ENCODE measurements at regions not wholly inside any gene's neighbourhood (a gene's known extent, or its start where the extent isn't known, plus 50 kb on each side); places are given as distances from the start of the nearest gene placed in this dataset.

DNA sequence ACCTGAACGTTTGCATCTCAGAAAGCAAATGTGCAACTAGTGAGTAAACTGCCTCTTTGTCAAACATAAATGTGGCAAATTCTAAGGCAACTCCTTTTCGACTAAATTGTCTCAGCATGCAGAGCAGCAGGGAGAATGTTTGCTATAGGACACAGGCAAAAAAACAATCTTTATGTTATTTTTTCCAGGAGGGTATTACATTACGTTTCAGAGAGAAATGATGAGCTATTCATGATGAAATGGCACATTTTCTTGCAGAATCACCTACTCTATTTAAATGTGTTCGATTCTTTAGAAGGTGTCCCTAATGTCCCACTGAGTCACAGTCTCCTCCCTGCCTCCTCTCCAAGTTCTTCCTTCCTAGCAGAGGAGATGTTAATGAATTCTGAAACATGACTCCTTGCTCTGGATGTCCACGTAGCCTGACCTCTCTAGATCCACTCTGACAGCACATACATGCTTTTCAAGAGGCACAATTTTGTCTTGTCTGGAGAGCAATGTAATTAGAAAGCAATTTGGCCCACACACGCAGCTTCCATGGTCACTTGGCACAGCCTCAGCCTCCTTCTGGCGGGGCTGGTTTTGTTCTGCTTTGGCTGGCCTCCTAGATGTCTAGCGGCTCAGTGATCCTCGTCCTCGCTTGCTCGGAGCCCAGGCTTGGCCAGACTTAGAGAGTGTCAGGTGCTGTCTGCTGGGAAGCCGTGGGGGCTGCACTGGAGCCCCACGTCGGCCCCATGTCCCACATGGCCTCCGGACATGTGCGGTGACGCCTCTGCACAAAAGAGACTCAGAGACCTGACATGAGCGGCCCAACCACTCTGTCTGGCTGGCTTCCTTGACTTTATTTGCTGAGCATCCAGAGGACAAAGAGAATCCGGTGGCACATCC, 125.7 kb upstream of the ZNF438 start:
- no peak for DNase-seq (ENCODE audit: low read depth, low spot score)
- in situ Hi-C loops (cut with HindIII; ENCODE audit: low pct_unique_long_range_greater_than_20kb, low sequenced_read_pairs), result no loop called here

DNA sequence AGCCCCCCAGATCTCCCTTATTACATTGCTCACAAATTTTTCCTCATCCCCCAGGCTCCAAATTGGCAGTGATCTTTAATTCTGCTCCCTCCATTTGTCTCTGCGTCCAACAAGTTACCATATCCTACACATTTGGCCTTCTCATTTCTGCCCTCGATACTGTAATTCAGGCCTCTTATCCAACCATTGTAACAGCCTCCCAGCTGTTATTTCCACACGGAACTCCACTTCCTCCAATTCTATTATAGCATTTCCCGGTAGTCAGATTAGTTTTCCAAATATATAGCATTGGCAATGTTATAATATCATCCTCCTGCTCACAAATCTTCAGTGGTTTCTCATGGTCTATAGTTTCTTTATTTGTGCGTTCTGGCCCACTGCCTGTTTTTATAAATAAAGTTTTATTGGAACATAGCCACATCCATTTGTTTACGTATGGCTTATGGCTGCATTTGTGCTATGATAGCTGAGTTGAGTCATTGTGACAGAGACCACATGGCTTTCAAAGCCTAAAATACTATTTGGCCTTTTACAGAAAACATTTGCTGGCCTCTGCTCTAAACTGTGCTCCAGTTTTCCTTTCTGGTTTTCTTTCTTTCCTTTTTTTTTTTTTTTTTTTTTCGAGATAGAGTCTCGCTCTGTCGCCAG, 126.5 kb upstream of the ZNF438 start:
- DNase-seq (ENCODE audit: low read depth, low spot score), result no peak

DNA sequence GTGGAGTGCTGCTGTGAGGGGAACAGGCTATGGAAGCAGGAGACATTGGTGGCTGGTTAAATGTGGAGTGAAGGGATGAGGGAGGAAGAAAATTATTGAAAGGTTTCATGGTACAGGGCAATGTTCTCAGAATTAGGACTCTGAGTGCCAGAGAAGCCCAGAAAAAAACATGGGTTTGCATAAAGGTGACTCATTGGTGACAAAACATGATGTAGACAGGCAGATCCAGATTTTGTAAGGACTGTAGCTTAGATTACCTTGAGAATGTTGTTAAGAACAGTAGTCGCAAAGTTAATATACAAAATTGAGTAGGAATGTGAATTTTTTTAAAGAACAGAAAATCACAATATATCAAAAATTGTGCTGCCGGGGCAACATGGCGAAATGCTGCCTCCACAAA, 134.9 kb upstream of the ZNF438 start:
- in situ Hi-C loops (cut with HindIII; ENCODE audit: low pct_unique_long_range_greater_than_20kb, low sequenced_read_pairs), result no loop called here
- no peak for DNase-seq (ENCODE audit: low read depth, low spot score)

More for the DNA sequence above, 126.5 kb upstream of the ZNF438 start:
- in situ Hi-C loops (cut with HindIII; ENCODE audit: low pct_unique_long_range_greater_than_20kb, low sequenced_read_pairs), result no loop called here

DNA sequence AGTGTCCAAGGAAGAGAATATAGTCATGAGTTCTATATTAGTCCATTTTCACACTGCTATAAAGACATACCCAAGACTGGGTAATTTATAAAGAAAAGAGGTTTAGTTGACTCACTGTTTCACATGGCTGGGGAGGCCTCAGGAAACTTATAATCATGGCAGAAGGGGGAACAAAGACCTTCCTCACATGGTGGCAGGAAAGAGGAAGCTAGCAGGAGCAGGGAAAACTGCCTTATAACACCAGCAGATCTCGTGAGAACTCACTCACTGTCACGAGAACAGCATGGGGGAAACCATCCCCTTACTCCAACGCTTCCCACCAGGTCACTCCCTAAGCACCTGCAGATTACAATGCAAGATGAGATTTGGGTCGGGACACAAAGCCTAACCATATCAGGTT, 139.0 kb upstream of the ZNF438 start:
- in situ Hi-C loops (cut with HindIII; ENCODE audit: low pct_unique_long_range_greater_than_20kb, low sequenced_read_pairs), result no loop called here

DNA sequence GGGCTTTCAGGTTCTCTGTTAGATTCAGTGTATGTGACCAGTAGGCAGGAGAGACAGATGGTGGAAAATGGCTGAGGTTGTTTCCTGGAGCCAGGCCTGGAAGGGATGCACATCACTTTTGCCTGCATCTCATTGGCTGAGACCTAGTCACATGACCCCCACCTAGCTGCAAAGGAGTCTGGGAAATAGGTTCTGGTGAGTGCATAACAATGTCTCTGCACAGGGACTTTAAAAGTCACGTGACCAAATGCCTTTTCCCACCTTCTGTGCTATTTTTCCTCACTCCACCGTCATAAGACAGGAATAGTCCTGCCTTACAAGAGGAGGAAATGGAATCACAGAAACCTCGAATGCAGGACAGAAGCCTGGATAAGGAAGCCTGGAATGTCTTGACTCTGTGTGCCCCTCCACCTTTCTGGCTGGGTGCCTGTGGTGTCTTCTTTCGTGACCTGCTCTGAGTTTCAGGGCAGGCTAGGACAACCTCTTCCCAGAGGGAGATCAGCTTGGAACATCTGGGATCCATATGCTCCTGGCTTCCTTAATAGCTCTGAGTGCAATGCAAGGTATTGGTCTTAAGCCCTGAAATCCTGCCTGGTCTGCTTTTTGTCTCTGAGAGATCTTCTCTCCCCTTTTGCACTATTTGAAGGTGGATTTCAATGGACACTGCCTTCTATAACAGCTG, 139.9 kb upstream of the ZNF438 start:
- DNase-seq (ENCODE audit: low read depth, low spot score), result no peak
- in situ Hi-C loops (cut with HindIII; ENCODE audit: low pct_unique_long_range_greater_than_20kb, low sequenced_read_pairs), result no loop called here

More for the DNA sequence above, 139.0 kb upstream of the ZNF438 start:
- DNase-seq (ENCODE audit: low read depth, low spot score), result peak; percentile 2

DNA sequence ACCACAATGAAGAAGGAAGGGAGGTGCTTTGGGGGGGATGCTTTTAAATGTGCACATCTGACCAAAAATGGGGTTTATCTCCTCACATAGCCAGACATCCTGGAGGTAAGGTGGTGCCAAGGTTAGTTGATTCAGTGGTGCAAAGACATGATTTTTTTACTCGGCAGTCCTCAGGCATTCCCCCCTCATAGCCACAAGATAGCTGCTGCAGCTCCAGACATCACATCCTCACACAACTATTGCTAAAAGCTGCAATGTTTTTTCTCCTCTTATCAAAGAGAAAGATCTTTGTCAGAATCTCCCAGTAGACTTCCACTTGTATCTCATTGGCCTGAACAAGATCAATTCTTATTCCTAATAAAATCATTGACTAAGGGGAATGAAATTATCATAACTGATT, 141.3 kb upstream of the ZNF438 start:
- DNase-seq (ENCODE audit: low read depth, low spot score), result no peak
- in situ Hi-C loops (cut with HindIII; ENCODE audit: low pct_unique_long_range_greater_than_20kb, low sequenced_read_pairs), result no loop called here

DNA sequence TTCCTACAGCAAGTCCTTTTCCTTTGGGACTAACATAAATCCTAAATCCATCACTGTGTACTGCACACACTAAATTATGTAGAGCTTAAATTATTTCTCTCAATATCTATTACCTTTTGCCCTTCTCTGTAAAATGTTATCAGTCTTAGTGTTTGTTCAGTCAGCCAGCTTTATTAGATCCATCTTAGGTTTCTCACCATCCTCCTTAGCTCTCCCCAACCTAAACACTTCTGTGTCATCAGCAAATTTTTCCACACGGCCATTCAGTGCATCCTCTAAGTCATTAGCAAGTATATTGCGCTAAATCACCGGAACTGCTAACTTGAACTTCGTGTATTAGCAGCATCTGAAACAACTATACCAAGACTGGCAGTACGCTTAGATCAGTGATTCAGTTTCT, 142.1 kb upstream of the ZNF438 start:
- no peak for DNase-seq (ENCODE audit: low read depth, low spot score)

DNA sequence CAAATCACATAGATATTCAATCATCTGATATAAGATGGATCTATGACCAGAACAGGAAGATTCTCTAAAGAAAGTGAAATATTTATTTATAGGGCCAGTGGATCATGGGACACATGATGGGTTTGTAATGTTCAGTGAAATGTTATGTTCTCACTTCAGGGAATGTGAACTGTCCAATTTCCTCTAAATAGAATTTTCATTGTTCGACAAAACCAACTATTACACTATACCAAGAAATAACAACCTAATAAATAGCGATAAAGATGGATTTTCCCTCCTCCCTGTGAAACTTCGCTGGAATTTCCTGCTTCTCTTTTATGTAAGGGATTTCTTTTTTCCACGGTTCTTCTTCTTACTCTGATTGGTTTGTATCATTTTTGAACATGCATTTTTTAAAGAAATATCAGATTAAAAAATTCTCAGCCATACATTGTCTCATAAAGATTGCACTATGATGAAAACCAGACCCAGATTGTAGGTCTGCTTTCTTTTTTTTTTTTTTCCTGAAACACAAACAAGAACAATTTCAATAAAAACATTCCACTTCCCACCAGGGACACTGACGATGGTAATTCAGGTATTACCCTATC, 139.8 kb upstream of the ZEB1 start:
- DNase-seq (ENCODE audit: low read depth, low spot score), result no peak
- in situ Hi-C loops (cut with HindIII; ENCODE audit: low pct_unique_long_range_greater_than_20kb, low sequenced_read_pairs), result no loop called here

More for the DNA sequence above, 142.1 kb upstream of the ZNF438 start:
- in situ Hi-C loops (cut with HindIII; ENCODE audit: low pct_unique_long_range_greater_than_20kb, low sequenced_read_pairs), result no loop called here

DNA sequence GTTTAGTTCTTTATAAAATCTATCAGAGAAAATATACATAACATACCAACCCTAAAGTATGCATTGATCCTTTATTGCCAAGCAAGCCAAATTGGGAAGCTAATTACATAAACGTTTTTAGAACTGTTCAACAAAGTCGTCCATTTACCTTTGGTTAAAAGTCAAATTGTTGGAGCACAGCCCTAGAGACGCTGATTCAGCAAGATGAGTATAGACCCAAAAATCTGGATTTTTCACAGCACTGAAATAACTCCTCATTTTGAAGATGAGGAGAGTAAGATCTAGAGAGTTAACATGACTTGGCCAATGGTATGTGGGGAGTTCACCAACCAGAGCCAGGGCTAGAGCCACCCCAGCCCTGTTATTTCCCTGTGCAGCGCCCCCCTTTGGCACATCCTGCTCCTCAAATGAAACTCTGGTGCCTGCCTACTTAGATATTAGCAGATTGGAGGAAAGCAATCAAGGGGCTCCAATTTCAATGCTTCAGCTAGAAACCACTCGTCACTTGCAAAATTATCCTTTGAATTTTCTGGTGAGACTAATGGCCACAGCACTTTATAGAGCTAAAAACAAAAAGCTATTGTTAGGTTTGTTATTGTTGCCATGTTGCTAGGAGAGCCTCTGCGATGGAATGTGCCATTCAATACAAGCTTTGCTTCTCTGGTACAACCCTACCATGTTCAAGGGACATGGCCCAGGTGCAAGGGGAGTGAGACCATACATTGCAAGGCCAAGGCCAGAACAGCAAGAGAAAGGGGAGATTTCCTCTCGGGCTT, 132.6 kb upstream of the ZEB1 start:
- in situ Hi-C loops (cut with HindIII; ENCODE audit: low pct_unique_long_range_greater_than_20kb, low sequenced_read_pairs), result no loop called here

DNA sequence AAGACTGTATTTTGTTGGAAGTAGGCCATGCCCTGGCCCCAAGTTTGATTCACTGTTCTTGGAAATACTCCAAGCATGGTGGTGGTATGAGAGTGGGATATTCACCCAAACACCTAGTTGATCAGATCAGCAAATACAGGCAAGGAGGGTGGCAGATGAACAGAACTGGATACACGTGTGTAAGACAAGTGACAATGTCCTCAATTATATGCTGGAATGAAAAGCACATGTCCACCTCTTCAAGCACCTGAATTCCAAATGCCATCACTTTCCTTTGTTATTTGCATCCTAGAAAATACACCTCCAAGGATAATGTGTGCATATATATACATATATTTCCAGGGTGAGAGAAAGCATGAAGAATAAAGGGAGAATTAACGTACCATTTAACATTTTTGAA, 131.8 kb upstream of the ZEB1 start:
- in situ Hi-C loops (cut with HindIII; ENCODE audit: low pct_unique_long_range_greater_than_20kb, low sequenced_read_pairs), result no loop called here
- no peak for DNase-seq (ENCODE audit: low read depth, low spot score)

More for the DNA sequence above, 132.6 kb upstream of the ZEB1 start:
- peak; percentile 17 for DNase-seq (ENCODE audit: low read depth, low spot score)

DNA sequence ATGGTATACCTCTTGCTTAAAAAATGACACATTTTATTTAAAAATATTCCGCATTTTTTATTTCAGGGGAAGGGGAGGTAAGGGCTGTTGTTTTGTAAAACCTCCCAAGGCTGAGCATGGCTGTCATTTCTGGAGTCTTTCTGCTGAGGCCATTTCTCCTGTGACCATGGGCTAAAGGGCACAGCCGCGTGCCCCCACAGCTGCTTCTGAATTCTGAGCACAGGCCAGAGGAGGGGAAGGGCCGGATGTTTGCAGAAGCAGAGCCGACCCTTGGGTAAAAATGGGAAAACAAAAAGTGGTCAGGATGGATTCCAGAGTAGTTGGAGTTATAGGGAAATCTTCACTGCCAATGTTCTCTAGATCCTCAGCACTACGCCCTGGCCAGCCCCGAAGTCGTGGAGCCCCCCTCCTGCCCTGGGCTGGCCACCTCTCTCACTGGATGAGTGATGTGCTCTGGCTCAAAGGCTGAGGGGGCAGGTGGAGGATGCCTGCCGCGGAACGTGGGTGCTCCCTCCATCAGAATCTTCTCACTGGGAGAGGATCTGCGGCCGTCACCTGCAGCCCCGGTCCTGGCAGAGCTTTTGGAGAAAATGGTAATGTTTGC, 131.3 kb upstream of the ZEB1 start:
- no peak for DNase-seq (ENCODE audit: low read depth, low spot score)
- in situ Hi-C loops (cut with HindIII; ENCODE audit: low pct_unique_long_range_greater_than_20kb, low sequenced_read_pairs), result no loop called here

DNA sequence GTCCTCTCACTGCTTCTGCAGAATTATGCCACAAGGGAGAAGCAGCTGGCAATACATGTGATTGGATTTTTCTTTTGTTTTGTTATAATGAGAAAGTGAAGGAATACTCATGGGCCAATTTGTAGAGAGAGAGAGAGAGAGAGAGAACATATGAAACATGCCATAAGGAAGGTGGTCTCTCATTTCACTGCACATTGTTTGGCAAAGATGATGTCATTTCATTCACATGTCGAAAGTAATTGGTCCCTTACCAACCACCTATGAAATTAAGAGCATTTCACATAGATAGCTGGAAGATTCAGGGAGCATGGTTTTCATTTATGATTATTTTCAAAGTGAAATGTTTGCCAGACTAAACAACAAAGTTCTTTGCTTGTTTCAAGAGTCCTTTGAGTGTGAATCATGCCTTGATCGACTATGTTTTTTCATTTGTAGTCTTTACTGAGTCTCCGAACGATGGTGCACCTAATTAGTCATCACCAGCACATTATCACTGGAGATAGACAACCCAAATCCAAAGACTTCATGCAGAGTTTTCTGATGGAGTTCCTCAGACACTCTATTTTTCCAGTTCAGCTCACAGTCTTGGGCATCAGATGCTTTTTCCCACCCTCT, 130.1 kb upstream of the ZEB1 start:
- no peak for DNase-seq (ENCODE audit: low read depth, low spot score)
- in situ Hi-C loops (cut with HindIII; ENCODE audit: low pct_unique_long_range_greater_than_20kb, low sequenced_read_pairs), result no loop called here

DNA sequence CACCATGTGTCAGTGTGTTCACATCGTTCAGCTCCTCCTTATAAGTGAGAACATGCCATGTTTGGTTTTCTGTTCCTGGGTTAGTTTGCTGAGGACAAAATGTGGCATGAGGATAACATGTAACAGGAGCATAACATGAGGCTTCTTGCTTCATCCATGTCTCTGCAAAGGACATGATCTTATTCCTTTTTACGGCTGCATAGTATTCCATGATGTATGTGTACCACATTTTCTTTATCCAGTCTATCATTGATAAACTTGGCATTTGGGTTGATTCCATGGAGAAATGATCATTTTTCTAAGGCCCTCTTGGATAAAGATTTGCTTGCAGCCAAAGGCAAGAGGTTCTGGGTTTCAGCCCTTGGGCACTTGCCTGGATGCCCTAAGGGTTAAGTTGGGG, 128.5 kb upstream of the ZEB1 start:
- DNase-seq (ENCODE audit: low read depth, low spot score), result no peak
- in situ Hi-C loops (cut with HindIII; ENCODE audit: low pct_unique_long_range_greater_than_20kb, low sequenced_read_pairs), result no loop called here

DNA sequence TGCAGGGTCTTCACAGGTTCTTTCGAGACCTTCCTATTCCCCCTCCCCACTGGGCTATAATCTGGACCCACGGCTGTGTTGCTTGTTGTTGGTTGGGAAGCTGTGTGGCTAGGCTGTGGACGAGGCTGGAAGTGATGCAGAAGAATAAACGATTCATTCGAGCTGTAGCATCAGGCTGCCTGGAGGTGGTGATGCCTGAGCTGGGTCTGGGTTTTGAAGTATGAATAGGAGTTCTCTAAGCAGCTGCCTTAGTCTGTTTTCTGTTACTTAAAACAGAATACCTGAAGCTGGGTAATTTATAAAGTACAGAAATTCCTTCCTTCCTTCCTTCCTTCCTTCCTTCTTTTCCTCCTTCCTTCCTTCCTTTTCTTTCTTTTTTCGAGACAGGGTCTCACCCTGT, 126.5 kb upstream of the ZEB1 start:
- in situ Hi-C loops (cut with HindIII; ENCODE audit: low pct_unique_long_range_greater_than_20kb, low sequenced_read_pairs), result no loop called here
- DNase-seq (ENCODE audit: low read depth, low spot score), result no peak

DNA sequence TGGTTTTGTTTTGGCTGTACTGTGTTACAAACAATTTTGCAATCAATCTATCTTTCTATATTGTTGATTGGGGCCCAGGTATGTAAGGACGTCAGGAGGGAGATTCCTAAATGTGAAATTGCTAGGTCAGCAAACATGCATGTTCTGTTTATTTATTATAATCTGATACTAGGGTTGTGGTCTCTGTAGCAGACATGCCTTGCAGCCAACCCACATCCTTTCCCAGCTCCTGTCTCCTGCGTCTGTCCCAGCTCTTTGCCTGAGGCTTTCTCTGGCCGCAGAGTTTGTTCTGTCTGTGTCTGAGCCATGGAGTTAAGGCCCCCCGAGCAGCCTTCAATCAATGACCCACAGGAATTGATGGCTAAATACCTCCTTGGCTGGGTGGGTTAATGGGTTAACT, 124.0 kb upstream of the ZEB1 start:
- in situ Hi-C loops (cut with HindIII; ENCODE audit: low pct_unique_long_range_greater_than_20kb, low sequenced_read_pairs), result no loop called here
- DNase-seq (ENCODE audit: low read depth, low spot score), result no peak

DNA sequence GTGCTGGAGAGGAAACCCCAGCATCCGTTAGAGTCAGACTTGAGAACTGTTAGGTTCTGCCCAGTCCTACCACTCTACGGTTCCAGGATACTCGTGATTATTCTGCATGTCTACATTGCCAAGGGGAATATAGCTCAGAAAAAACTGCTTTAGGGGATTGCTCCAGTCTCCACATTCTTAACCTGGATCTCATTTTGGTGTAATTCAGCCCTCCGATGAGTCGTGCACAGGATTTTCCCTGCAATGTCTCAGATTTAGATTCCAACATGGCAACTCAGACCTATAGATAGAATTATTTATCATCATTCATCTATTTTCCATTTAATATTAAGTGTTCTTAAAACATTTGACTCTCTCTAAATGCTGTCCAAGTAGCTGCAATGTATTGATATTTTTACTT, 121.1 kb upstream of the ZEB1 start:
- no peak for DNase-seq (ENCODE audit: low read depth, low spot score)
- in situ Hi-C loops (cut with HindIII; ENCODE audit: low pct_unique_long_range_greater_than_20kb, low sequenced_read_pairs), result no loop called here

DNA sequence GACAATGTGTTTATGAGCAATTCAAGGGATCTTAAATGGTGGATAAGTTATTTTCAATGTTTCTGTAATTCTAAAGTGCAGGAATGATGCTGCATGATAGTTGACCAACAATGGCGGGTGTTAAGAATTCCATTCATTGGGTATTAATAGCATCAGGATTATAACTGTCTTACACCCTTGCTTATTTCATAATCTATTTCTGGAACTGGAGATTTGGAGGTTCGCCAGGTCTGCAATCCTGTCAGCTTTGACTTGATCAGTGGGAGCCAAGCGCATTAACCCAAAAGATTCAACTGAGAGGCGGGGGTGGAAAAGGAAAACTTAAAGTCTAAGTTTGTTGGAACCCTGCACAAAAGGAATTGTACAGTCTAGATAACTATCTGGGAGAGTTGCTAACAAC, 114.9 kb upstream of the ZEB1 start:
- DNase-seq (ENCODE audit: low read depth, low spot score), result no peak
- in situ Hi-C loops (cut with HindIII; ENCODE audit: low pct_unique_long_range_greater_than_20kb, low sequenced_read_pairs), result no loop called here
